CD4-positive, alpha-beta T cell treated with Interferon gamma for 1 hour (primary cell): ENCODE measurements at regions not wholly inside any gene's neighbourhood (a gene's known extent, or its start where the extent isn't known, plus 50 kb on each side); places are given as distances from the start of the nearest gene placed in this dataset.

Experiments
- DNase-seq: peaks from one replicate; pipeline ENCODE4 v3.0.0-alpha.2; 2020

DNA sequence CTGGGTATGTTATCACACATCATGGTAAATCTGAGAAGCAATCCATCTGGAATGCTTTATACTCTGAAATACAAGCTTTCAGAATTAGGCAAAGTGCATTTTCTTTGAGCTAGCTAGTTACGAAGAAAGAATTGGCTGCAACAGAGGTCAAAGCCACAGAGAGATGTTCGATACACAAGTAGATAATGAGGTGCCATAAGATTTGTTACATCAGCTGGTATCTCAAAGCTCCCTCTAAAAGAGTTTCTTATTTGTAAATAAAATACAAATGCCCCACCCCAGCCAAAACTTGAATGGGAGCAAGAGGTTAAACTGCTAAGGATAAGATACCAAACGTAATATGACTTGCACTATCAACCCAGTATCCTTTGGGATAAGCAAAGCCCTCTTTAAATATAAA lies 84.0 kb upstream of the SLCO3A1 start:
- DNase-seq, result no peak

GRCh38 chr15:91769894-91770293 lies 83.6 kb upstream of the SLCO3A1 start:
- no peak for DNase-seq

GRCh38 chr15:91776104-91776503 lies 77.4 kb upstream of the SLCO3A1 start:
- DNase-seq, result no peak

DNA sequence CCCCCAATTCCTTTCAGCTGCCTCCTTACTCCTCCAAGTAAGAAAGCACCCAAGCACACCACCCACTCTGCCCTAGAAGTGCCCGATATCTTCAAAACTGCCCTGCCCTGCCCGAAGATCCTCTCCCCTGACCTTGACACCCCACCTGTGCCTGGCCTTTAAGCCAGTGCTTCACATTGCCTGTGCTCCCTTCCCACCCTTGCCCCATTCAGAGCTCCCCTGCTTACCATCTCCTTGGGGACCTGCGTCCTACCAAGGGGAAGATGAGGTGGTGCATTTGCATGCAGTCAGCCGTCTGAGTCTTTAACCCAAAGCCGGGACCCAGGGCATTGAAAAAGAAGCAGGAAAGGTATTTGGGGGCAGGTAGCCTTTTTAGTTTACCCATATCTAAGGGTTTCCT lies 73.5 kb upstream of the SLCO3A1 start:
- DNase-seq, result no peak

GRCh38 chr15:91780387-91780786 lies 73.1 kb upstream of the SLCO3A1 start:
- no peak for DNase-seq

- DNase-seq, result no peak
These were observed 71.3 kb upstream of the SLCO3A1 start for GRCh38 chr15:91782221-91782620.

GRCh38 chr15:91783008-91783407 lies 70.5 kb upstream of the SLCO3A1 start:
- no peak for DNase-seq

- no peak for DNase-seq
These were observed 70.1 kb upstream of the SLCO3A1 start for GRCh38 chr15:91783451-91783850.

DNA sequence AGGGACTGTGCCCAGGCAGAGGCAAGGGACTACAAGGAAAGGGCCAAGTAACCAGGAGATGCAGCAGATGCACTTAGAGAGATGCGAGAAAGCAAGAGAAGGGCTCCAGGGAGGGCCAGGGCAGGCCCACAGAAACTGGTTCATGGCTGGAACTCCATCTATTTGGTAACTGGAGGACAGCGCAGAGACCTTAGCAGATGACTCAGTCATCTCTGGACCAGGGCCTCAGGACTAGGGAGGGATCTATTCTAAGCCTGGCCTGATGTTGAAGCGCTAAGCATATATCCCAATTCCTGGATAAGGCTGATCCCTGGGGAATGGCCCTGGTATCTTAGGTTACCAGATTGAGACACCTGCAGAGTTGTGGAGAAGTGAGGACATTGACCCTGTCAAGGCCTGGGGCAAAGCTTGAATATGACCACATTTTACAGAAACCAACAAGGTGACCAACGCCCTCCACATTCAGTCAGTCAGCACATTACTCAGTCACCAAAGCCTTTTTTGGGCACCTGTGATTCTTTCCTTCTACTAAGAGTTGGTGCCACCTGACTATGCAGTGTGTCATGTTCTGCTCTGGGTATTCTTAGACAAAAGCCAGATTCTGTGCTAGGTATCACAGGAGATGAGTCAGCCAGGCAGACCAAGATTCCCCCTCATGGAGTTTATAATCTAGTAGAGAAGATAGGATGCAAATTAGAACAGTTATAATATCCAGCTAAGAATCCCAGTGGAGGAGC lies 68.4 kb upstream of the SLCO3A1 start:
- DNase-seq, result no peak

- no peak for DNase-seq
These were observed 66.3 kb upstream of the SLCO3A1 start for GRCh38 chr15:91787198-91787597.

DNA sequence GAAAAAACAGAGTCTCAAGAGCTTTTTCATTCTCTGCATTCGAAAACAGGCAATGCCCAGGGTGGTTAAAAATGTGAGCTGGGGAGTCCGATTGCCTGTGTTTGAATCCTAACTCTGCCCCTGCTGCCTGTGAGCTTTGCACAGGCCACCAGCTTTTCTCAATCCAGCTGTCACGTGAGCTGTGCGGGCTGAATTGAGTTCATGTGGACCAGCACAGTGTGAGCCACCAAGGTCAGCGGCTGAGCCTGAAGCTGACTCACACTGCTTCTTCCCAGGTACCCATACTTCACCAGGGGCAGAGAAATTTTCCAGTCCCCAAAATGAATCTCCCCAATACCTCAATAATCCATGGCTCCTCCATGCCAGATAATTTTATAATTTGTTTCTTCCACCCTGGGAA lies 64.4 kb upstream of the SLCO3A1 start:
- DNase-seq, result no peak

DNA sequence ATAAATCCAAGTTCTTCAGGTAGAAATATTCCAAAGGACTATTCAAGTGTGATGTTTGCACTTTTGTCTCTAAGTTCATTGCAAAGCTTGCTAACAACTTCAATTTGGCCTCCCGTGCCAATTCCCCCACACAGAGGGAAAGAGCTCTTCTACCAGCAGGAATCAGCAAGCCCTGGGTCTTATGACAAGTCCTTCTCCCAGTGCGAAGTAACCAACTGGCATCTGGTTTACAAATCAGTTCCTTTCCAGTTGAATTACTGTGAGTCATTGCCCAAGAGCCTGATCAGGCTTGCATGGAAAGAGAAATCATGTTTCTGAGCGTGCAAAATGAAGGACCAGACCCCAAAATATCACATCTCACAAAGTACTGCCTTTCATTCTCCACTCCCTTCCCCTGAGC lies 62.7 kb upstream of the SLCO3A1 start:
- no peak for DNase-seq

DNA sequence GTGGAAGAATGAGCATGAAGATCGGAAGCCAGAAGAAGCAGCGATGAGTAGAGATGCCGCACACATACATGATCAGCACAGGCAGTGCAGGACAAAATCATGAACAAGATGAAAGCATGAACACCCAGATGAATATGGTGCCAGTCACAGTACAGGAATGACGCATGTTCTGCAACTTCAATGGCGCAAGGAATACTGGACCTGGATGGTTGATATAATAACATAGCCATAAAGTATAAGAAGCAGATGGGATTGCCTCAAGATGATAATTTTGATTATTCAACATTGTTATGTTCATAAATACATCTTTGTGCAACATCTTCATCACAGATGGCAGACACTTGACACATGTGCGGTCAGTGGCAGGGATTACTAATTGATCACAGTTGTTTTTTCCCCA lies 59.7 kb upstream of the SLCO3A1 start:
- DNase-seq, result no peak

DNA sequence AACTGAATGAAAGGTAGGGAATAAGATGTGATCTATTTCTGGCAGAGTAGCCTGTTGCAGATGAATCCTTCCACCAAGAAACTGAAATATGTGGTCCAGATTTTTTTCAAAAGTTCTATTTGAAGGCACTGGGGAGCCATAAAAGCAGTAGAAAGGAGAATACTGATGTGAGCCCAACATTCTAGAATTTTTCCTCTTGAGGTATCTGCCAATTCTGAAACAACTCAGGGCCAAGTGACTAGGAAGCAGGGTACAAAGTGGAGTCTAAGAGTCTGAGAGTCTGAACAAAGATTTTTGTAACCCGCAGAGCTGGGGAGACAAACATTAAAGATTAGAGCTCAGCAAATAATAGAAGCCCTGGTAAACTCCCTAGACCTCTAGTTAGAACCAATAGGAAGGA lies 58.3 kb upstream of the SLCO3A1 start:
- no peak for DNase-seq

- no peak for DNase-seq
These were observed 51.5 kb upstream of the SLCO3A1 start for GRCh38 chr15:91801836-91802534.

- DNase-seq, result no peak
These were observed 50.2 kb upstream of the SLCO3A1 start for GRCh38 chr15:91803260-91803659.
